Keratinocyte (primary cell): ENCODE measurements at regions not wholly inside any gene's neighbourhood (a gene's known extent, or its start where the extent isn't known, plus 50 kb on each side); places are given as distances from the start of the nearest gene placed in this dataset.

Experiments
- DNase-seq: peaks from one replicate; pipeline ENCODE4 v3.0.0-alpha.2; 2011; ENCODE audit warnings: low read depth, missing footprints, low spot score
- FAIRE-seq: peaks from 2 replicates; lab custom pipeline; 2011; peaks lifted over from hg19 to GRCh38; lab: Jason Lieb, UNC
- H2AFZ ChIP-seq: 2 replicates; pipeline ENCODE4 v1.6.0; 2012; ENCODE audit warnings: low read length, control low read depth, inconsistent platforms; ENCODE audit not compliant: control insufficient read depth
- H3K27ac ChIP-seq: 2 replicates; pipeline ENCODE4 v1.5.1; 2011; ENCODE audit warnings: low read length; ENCODE audit not compliant: control insufficient read depth, insufficient read depth
- H3K27me3 ChIP-seq: 3 replicates; pipeline ENCODE4 v1.6.0; 2011; ENCODE audit warnings: low read length; ENCODE audit not compliant: control insufficient read depth, insufficient read depth; ENCODE audit errors: extremely low read depth
- H3K36me3 ChIP-seq, 2 experiments: 2 replicates in 1 of 2; 3 replicates in 1 of 2; pipeline ENCODE4 v1.5.1; 2011; ENCODE audit warnings: low read length in 2 of 2, mild to moderate bottlenecking in 1 of 2; ENCODE audit not compliant: control insufficient read depth in 2 of 2, insufficient read depth in 2 of 2; ENCODE audit errors: extremely low read depth in 1 of 2
- H3K4me1 ChIP-seq: 3 replicates; pipeline ENCODE4 v1.5.1; 2011; ENCODE audit warnings: low read length; ENCODE audit not compliant: control insufficient read depth, insufficient read depth; ENCODE audit errors: extremely low read depth
- H3K4me2 ChIP-seq: 3 replicates; pipeline ENCODE4 v1.6.0; 2011; ENCODE audit warnings: low read depth, low read length; ENCODE audit not compliant: control insufficient read depth, insufficient read depth; ENCODE audit errors: extremely low read depth
- H3K4me3 ChIP-seq, 3 experiments: fragments of 200-600 bp in 1 of 3; sonication (generic) in 1 of 3; 2 replicates in 2 of 3; 3 replicates in 1 of 3; pipeline ENCODE4 v1.5.1; 2011 to 2016; ENCODE audit warnings: low read length in 3 of 3, mild to moderate bottlenecking in 3 of 3, control low read depth in 2 of 3, inconsistent platforms in 1 of 3, low read depth in 1 of 3, mixed read lengths in 1 of 3, mixed run types in 1 of 3, moderate library complexity in 1 of 3; ENCODE audit not compliant: control insufficient read depth in 2 of 3, insufficient read depth in 2 of 3; ENCODE audit errors: extremely low read depth in 1 of 3
- H3K79me2 ChIP-seq: 2 replicates; pipeline ENCODE4 v1.6.0; 2012; ENCODE audit warnings: low read length; ENCODE audit not compliant: control insufficient read depth, insufficient read depth
- H3K9ac ChIP-seq: 3 replicates; pipeline ENCODE4 v1.6.0; 2011; ENCODE audit warnings: low read length; ENCODE audit not compliant: control insufficient read depth, insufficient read depth; ENCODE audit errors: extremely low read depth
- H3K9me1 ChIP-seq: 3 replicates; pipeline ENCODE4 v1.6.0; 2011; ENCODE audit warnings: low read length; ENCODE audit not compliant: control insufficient read depth, insufficient read depth; ENCODE audit errors: extremely low read depth
- H3K9me3 ChIP-seq: 2 replicates; pipeline ENCODE4 v1.5.1; 2012; ENCODE audit warnings: low read depth, low read length; ENCODE audit not compliant: control insufficient read depth
- H4K20me1 ChIP-seq: 3 replicates; pipeline ENCODE4 v1.6.0; 2011; ENCODE audit warnings: low read length; ENCODE audit not compliant: control insufficient read depth, insufficient read depth; ENCODE audit errors: extremely low read depth
- EZH2 ChIP-seq: IDR thresholded peaks from one replicate; pipeline ENCODE4 v1.6.1; 2012; ENCODE audit warnings: inconsistent platforms, mild to moderate bottlenecking, low read length, moderate library complexity
- dilution Hi-C: fragments of 300-500 bp; cut with MboI; formaldehyde crosslinking; loops from one replicate; pipeline ENCODE4 v1.7.0; 2020; ENCODE audit warnings: low sequenced_read_pairs; ENCODE audit not compliant: extremely low pct_ligation_motif_present
- TF ChIP-seq, protein P1 (sequence below), 3 experiments: IDR thresholded peaks in 1 of 3; conservative IDR thresholded peaks in 1 of 3; optimal IDR thresholded peaks in 1 of 3; 2 replicates in 2 of 3; 3 replicates in 1 of 3; pipeline versions ENCODE3 to v1.5.1; 2011; ENCODE audit warnings: low read length in 3 of 3, mild to moderate bottlenecking in 3 of 3, moderate library complexity in 2 of 3, control low read depth in 1 of 3, inconsistent platforms in 1 of 3; ENCODE audit not compliant: insufficient read depth in 2 of 3; ENCODE audit errors: extremely low read depth in 1 of 3

DNA sequence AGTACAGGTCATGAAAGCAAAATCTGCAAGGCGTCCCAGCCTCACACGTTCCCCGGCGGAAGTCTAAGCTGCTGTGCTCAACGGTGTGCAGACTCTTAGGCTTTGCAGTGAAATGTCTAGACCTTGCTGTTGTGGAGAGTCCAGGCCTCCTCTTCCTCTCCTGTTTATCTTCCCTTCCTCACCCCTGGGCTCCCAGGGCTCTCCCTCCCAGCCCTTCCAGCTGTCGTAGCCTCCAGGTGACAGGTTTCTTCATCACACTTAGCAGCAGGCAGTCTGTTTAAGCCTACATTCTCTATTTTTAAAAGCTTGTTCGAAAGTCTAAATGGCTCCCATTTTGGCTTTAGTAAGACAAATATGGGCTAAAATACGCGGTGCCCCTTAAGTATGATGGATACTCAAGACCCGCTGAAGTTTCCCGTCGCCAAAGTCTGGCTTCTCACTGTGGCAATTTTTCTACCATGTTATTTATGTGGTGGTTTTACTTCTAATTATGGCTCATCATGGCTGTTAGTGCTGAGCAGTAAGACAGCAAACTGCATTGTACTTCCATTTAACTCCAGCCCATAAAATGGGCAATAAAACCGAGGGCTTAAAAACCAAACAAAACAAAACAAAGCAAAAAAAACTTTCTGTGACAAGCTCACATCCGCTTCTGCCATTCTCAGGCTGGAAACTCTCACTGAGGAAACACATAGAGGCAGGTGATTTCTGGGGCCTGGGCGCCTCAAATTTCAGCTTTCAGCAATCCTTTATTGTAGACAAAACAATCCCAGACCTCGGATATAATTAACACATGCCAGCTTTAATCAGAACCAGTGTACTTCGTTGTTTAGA is 243.2 kb downstream of the SNX10 start:
- DNase-seq (no peak), FAIRE-seq (no peak)
- dilution Hi-C loops: no loop called here
- Histone ChIP-seq H3K79me2 (no peaks in the 10 kb centered on the region), H3K4me2 (no peak overlapping the region), H3K27ac (no peak overlapping the region), H3K4me1 (no peaks in the 10 kb centered on the region), H2AFZ (no peak overlapping the region), H3K9me3 (no peaks in the 10 kb centered on the region), H4K20me1 (no peaks in the 10 kb centered on the region), H3K9me1 (no peaks in the 10 kb centered on the region), H3K4me3 (no peak overlapping the region), H3K36me3 (no peaks in the 10 kb centered on the region), H3K27me3 (peaks cover 18% of the 10 kb centered on the region), H3K9ac (no peak overlapping the region)
- TF ChIP-seq, protein P1, sequence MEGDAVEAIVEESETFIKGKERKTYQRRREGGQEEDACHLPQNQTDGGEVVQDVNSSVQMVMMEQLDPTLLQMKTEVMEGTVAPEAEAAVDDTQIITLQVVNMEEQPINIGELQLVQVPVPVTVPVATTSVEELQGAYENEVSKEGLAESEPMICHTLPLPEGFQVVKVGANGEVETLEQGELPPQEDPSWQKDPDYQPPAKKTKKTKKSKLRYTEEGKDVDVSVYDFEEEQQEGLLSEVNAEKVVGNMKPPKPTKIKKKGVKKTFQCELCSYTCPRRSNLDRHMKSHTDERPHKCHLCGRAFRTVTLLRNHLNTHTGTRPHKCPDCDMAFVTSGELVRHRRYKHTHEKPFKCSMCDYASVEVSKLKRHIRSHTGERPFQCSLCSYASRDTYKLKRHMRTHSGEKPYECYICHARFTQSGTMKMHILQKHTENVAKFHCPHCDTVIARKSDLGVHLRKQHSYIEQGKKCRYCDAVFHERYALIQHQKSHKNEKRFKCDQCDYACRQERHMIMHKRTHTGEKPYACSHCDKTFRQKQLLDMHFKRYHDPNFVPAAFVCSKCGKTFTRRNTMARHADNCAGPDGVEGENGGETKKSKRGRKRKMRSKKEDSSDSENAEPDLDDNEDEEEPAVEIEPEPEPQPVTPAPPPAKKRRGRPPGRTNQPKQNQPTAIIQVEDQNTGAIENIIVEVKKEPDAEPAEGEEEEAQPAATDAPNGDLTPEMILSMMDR (optimal IDR thresholded peaks at IDR 0.05 in 1 of 3, IDR thresholded peaks at IDR 0.05 in 1 of 3, conservative IDR thresholded peaks at IDR 0.05 in 1 of 3; ENCODE audit: extremely low read depth in 1 of 3, insufficient read depth in 2 of 3, low read length in 3 of 3): no peak
- TF ChIP-seq EZH2: no peak

GRCh38 chr7:26535483-26536007 is 243.9 kb downstream of the SNX10 start:
- no peak for TF ChIP-seq EZH2
- TF ChIP-seq, protein P1 (optimal IDR thresholded peaks at IDR 0.05 in 1 of 3, IDR thresholded peaks at IDR 0.05 in 1 of 3, conservative IDR thresholded peaks at IDR 0.05 in 1 of 3; ENCODE audit: extremely low read depth in 1 of 3, insufficient read depth in 2 of 3, low read length in 3 of 3): no peak
- Histone ChIP-seq H2AFZ (no peak overlapping the region), H3K9ac (no peak overlapping the region), H3K9me1 (no peaks in the 10 kb centered on the region), H3K4me2 (no peak overlapping the region), H3K4me1 (no peaks in the 10 kb centered on the region), H3K27ac (no peak overlapping the region), H3K9me3 (no peaks in the 10 kb centered on the region), H3K36me3 (no peaks in the 10 kb centered on the region), H3K27me3 (peaks cover 18% of the 10 kb centered on the region), H4K20me1 (no peaks in the 10 kb centered on the region), H3K4me3 (no peak overlapping the region), H3K79me2 (no peaks in the 10 kb centered on the region)
- FAIRE-seq (no peak), DNase-seq (no peak)
- dilution Hi-C loops: no loop called here
